ENCODE measurements at regions not wholly inside any gene's neighbourhood (a gene's known extent, or its start where the extent isn't known, plus 50 kb on each side); places are given as distances from the start of the nearest gene placed in this dataset.
"Not testable (repeated sequence)": the region's sequence is repeated elsewhere in the genome, so short reads cannot be mapped to it uniquely, and the experiment has no call there.

DNA sequence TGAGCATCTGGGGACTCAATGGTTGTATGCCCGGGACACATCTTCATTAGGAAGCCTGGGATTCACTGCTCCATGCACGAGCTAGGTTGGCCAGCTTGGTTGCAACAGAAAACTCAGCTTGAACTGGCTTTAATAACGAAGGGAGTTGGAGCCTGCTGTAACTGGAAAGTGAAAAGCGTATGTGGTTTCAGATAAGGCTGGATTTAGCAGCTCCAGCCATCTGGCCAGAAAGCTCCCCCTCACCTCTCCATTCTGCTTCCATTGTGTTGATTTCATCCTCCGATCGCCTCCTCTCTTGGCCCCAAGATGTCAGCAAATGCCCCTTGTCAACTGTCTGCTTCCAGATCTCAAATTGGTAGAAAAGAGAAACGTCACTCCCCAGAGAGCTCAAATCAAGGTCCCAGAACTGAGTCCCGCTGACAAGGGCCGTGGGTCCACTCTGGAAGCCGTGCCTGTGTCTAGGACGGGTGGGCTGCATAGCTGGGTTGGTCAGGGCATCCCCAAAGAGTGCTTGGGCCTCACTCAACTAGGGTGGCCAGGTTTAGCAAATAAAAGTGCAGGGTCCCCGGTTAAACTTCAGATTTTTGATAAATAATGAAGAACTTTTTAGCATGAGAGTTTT is 117.0 kb upstream of the PMEPA1 start:
- DNase-seq (ENCODE audit: low read depth), result no peak

DNA sequence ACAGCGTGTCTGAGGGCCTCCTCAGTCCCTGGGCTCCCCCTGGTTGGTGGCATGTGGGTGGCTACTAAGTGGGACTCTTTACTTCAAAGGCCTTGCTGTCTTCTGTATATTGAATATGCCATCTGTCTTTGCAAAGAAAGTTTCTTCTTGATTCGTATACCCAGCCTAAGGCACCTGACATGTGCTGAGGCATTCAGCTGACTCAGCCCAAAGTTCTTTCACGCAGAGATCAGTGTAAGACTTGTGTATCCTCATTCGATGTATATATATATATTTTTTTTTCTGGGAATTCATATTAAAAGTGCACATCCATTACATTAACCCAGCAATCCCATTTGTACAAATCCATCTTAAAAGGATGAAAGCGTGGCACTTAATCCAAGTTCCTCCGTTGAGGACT is 115.1 kb upstream of the PMEPA1 start:
- DNase-seq (ENCODE audit: low read depth), result no peak

DNA sequence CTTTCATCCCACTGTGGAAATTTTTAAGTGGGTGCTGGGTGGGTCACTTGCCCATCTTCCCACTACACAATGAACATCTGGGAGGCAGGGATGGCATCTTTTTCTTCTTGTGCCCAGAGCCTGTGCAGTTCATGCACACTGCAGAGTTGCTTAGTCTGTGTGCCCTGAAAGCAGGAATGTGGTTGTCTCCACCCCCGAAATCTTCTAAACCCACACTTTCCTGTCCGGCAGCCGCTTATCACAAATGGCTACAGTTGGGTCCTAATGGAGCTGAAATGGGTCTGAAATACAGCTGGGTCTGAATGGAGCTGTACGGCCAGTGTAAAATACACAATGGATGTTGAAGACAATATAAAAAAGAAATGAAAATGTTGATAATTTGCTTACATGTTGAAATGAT is 112.1 kb upstream of the PMEPA1 start:
- no peak for DNase-seq (ENCODE audit: low read depth)

DNA sequence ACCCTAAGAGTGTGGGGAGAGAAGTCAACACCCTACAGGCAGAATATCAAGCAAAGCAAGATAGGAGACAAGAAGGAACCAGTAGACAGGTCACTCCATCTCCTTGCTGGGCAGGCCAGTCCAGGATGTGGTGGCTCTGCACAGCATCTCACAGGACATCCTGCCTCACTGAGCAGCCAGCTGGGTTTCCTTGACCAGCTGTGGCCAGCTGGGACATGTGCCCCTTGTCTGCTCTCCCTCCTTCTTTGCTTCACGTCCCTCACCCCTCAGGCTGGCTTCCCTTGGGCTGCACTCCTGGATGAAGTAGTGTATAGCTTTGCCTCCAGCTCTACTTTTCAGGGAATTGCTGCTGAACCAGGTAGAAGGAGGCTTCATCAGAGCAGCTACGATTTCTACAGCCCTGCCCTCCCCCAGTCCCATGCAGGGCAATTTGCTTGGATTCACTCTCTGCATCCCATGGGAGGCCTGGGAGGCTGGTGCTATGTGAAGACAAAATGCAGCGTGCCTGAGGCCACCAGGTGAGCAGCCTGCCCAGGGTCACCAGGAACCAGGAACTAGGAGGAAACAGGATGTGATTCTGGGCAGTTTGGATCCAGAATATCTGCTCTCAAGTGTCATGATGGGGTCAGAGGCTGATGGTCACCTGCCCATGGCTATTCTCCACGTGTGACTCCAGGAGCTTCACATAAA is 110.0 kb upstream of the PMEPA1 start:
- no peak for DNase-seq (ENCODE audit: low read depth)

DNA sequence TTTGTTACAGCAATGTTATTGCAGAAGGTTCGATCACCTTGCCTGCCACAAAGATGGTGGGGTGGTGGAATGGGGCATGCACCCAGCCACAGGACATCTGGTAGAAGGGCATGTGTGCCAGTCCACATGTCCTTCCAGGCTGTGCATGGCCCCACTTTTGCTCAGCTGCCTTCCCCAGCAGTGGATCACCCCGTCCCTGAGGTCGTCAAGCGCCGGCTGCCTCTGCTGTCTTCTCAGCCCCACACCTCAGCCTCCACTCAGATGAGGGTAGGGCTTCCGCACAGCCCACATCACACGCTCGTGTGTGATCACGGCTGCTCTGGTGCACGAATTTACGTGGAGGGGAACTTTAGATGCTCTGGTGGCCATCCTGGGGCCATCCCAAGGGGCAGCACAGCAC is 109.5 kb upstream of the PMEPA1 start:
- DNase-seq (ENCODE audit: low read depth), result no peak

DNA sequence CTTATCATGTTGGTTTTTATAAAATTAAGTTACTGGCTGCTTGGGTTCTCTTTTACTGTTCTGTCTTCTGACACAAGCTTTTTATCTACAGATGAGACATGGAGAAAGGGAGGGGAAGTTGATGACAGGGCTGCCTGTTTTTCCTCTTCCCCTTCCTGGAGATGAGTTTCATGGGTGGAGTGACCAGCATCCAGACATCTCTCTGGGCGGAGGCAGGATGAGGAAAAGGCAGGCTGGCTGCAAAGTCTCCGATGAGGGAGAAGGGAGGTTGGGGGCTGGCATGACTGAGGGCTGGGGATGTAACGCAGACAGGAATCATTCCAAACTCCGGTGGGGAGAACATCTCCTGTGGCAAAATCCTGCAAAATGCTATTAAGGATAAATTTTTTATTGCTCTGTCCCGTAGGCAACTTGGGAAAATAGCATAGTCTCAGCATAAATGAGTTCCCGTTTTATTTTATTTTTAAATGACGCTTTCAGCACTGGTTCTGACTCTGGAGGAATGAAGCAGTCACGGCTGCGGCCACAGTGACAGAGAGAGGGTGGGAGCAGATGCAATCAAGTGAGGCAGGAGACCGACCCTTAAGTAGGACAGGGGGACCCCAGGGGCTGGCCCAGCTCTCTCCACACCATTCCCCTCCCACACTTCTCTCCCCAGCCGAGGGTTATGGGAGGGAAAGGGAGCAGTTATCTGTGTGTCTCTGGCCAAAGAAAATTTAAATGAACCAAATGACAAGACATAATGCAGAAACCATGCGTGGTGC is 108.8 kb upstream of the PMEPA1 start:
- no peak for DNase-seq (ENCODE audit: low read depth)

DNA sequence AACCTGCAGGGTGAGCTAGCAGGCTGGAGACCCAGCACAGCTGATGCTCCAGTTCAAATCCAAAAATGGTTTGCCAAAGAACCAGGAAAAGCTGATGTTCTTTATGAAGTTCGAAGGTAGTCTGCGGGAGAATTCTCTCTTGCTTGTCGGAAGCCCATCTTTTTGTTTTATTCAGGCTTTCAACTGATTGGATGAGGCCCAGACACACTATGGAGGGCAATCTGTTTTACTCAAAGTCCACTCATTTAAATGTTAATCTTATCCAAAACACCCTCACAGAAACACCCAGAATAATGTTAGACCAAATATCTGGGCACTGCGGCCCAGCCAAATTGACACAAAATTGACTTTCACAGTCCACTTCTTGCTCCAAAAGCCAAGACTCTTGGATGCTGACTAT is 105.6 kb upstream of the PMEPA1 start:
- DNase-seq (ENCODE audit: low read depth), result no peak

DNA sequence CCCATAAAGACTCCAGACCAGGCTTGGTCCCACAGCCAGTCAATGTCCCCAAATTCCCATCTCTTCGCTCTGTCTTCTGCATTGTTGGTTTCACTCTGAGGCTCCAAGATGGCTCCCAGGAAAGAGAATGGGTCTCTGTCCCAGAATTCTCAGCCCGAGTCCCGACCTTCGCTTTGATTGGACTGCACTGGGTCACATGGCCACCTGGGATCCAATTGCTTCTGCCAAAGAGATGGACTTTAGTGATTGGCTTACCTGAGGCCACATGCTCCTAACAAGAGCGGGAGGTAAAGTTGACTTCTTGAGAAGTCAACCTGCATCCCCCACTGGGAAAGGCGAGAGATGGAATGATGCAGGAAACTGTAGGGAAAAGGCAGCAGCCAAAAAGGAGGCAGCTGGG is 104.7 kb upstream of the PMEPA1 start:
- DNase-seq (ENCODE audit: low read depth), result no peak

DNA sequence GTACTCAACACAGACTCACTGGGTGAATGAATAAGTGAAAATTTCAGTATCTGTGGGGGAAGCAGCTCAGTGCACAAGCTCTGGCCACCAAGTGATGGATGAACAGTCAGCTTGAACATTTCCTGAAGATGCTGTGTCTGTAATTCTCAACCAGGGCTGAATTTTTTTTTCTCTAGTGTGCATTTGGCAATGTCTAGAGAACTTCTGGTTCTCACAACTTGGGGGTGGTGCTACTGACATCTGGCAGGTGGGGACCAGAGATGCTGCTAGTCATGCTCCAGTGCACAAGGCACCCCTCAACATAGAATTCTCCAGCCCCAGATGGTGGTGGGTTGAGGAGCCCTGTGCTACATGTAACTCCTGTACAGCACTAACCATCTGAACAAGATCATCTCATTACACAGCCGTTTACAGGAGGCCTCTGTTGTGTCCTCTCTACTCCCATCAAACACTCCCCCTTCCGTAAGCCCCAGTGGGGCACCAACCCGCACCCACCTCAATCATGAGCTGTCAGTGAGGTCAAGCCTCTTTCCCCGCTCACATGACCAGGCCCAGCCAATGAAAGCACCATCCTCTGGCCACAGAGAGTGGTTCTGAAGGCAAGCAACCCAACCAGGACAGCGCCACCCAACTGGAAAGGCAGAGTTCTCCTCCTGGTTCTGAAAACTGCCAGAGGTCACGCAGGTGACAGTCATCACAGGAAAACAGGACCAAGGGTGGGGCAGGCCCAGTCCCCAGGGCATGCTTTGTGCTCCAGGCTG is 103.9 kb upstream of the PMEPA1 start:
- no peak for DNase-seq (ENCODE audit: low read depth)

DNA sequence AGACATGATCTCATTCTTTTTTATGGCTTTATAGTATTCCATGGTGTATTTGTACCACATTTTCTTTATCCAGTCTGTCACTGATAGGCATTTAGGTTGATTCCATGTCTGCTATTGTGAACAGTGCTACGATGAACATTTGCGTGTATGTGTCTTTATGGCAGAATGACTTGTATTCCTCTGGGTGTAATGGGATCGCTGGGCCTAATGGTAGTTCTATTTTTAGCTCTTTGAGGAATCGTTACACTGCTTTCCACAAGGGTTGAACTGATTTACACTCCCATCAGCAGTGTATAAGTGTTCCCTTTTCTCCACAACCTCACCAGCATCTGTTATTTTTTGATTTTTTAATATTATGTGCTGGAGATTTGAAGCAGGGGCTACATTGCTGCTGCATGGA is 102.8 kb upstream of the PMEPA1 start:
- DNase-seq (ENCODE audit: low read depth), result not testable (repeated sequence)

DNA sequence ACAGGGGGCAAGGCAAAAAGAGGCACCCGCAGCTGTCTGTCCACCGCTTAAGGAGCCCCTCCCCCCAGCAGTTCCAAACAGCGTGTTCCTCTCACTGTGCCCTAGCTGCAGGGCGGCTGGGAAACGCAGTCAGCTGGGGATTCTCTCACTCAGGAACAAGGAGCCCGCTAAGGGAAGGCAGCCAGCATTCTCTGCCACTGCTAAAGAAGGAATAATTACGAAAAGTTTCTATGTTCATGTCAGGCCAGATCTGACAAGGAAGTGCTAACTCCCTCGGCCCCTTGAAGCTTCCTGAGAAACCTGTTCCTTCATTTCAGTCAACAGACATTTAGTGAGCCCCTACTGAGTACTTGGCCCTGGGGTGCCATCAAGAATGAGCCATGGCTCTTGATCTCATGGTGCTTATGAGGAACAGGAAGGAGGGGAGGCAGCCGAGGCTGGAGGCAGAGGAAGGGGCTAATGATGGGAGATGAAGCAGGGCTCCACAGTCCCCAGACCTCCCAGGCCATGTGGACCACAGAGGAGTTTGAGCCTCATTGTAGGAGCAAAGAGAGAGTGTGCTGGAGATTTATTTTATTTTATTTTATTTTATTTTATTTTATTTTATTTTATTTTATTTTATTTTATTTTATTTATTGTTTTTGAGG is 101.7 kb upstream of the PMEPA1 start:
- no peak for DNase-seq (ENCODE audit: low read depth)

DNA sequence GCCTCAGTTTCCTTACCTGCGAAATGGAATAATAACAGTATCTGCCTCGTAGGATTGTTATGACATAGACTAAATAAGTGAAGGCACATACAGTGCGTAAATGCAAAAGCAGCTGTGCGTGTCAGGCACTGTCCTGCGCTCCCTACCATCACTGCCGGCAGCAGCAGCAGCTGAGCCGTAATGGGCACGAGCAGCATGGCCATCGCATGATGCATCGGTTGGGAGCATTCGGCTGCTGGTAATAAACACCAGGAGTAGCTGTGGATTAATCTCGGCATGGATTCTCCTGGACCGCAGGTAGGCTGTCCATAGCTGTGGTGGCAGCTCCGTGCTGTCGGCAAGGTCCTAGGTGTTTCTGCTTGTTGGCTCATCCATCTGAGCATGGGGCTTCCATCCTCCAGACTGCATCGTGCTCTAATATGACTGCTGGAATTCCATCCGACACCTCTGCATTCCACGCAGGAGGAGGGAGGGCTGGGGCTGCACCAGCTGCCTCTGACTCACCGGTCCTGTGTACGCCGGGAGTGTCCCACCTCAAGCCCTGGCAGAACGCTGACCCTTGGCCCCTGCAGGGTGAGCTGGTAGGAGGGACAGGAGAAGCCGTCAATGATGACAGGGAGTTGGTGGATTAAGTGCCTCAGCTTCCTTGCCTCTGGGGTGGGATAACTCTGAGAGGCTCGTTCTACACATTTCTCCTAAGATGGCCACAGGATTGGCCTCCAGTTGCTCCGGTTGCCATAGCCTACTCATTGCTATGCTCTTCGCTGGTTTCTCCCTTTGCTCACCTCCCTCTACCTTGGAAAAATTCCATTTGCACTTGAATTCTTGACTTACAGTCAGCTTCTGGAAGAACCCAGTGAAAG is 100.9 kb upstream of the PMEPA1 start:
- no peak for DNase-seq (ENCODE audit: low read depth)

DNA sequence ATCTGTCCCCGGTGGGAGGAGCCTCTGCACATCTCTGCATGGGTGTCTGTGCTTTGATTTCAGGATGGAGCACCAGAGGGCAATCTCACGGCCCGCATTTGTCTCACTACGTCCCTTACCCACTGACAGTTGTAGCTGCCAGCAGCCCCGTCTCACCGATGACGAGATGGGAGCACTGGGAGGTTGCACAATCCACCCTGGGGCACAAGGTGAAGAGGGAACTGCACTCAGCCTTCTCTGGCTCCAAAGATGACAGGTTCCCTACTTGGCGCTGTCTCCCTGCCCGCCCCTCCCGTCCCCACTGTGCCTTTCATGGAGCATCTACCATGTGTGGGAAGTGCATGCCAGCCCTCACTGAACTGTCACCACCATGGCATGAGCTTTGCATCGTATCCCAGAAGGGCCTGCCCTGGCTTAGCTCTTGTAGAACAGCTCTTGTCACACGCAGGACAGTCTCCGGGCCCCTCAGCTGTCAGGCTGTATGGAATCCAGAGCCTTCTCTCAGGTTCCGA is 99.9 kb upstream of the PMEPA1 start:
- no peak for DNase-seq (ENCODE audit: low read depth)

DNA sequence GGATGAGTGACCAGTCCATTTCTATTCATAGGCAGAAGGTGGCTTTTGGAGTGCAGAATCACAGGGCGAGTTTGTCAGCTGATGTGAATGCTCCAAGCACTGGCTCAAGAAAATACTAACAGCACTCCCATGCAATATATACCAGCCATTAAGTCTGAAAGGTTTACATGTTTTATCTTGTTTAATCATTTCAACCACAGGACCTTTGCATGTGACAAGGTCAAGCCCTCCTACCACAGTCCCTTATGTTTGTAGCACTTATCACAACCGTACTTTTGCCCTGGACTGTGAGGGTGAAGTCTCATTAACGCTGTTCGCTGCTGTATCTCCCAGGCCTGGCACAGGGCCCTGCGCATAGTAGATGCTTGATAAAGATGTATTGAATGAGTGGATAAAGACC is 99.3 kb upstream of the PMEPA1 start:
- DNase-seq (ENCODE audit: low read depth), result no peak

DNA sequence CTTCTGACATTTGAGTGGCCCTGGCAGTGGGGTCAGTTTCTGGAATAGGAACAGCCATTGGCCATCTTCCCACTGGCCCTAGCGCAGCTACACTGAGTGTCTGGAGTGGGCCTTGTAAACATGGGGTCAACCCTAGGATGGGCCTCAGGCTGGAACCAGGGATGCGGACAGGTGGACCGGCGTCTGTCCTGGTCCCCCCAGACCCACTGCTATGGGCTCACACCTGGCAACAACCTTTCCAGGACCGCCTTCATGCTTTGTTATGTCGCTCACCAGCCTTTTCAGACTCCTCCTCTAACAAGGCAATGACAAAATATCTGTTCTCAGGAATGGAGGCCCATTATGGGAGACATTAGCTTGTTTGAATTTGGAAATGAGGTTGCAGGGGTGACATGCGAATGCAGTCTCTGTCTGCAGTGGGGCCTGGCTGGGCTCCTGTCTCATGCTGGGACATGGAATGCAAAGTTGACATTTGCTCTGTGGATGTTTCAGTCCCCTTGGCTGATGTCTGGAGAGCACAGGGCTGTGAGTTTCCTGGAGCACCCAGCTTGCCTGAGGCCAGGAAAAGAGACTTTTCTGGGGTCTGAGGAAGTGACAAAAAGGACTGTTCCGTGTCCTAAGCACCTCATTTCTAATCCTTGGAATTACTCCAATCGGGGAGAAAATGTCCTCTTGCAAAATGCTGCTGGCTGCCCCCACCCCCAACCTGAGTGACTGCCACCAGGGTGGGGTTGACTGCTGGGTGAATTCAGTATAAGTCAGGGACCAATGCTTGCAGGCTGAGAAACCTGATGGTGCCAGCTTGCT is 98.7 kb upstream of the PMEPA1 start:
- no peak for DNase-seq (ENCODE audit: low read depth)

DNA sequence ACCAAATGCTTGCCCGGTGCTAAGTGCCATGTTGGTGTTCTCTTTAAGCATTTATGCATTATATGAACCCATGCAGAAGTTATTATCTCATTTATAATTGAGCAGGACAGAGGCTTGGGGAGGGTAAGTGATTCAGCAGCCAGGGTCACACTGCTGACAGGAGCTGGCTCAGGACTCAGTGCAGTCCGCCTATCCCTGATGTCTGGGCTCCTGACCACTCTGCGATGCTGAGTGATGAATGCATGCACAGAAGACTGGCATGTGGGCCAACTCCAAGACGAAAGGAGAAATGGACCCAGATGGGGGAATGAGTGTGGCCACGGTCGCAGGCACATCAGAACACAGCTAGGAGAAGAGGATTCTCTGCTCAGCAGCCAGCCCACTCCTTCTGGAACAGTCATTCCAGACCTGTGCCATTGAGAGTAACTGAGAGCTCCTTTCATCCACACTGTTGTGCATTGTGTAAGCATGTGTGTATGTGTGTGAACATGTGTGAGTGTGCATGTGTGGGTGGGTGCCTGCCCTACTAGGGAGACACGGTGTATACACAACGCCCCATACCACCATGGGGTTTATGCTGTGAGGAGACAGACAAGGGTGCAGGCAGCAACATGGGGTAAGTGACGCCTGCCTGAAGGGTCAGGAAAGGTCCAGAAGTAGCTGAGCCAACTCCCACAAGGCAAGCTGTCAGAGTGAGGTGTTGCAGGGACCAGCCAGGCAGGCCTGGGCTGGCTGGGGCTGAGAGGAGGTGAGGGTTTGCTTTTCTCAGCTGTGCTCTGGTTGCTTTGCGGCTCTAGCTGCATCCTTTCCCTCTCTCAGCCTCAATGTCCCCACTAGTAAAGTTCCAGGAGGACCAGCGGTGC is 97.8 kb upstream of the PMEPA1 start:
- no peak for DNase-seq (ENCODE audit: low read depth)

DNA sequence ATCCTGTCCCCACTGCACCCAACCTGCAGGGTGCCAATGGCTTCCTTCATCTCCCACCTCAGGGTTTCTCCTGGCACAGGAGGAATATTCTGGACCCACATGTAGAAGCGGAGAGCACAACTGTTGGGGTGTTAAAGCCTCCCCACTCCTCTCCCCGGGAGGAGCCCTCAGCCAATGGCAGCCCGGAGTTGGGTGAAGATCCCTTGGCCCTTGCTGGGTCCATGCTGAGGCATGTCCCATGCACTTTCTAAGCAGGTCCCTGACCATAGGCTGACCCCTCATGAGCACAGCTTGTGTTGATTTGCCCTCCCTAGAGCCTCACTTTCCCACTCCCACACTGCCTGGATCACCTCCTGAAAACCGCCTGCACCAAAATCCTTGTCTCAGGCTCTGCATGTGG is 97.2 kb upstream of the PMEPA1 start:
- DNase-seq (ENCODE audit: low read depth), result no peak

DNA sequence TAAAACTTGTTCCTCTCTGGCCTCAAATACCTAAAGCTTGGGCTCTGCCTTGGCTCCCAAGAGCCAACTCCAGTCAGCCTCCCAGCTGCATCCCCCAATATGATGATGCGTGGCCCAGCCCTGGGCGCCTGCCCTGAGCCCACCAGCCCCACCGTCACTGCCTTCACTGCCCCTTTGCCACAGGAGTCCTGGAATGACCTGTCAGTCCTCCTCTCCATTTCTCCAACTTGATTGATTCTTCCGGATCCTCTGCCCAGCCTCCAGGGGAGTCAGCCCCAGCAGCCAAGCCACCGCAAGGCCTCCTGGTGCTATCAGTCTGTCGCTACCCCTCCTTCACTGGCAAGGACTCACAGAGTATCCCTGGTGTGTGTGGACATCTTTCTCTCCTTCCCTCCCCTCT is 96.7 kb upstream of the PMEPA1 start:
- DNase-seq (ENCODE audit: low read depth), result no peak

DNA sequence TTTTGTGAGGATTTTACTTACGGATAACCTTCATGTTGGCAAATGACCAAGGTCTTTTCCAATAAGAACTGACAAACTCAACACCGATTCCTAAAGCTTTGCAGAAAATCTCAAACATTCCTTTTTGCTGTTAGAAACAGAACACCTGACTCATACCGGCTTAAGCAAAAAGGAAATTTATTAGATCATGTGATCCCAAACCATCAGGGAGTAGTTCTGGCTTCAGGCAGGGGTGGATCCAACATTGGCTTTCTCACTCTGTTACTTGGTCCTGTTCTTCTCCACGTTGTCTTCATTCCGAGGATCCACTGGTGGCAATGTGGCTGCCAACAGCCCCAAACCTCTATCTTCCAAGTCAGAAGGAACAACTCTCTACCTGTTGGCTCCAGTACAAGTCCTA is 95.9 kb upstream of the PMEPA1 start:
- DNase-seq (ENCODE audit: low read depth), result no peak

Measured in non-pigmented ciliary epithelial cell (primary cell).